Vagina (tissue), 2 donors: ENCODE measurements at regions not wholly inside any gene's neighbourhood (a gene's known extent, or its start where the extent isn't known, plus 50 kb on each side); places are given as distances from the start of the nearest gene placed in this dataset.

Experiments
- DNase-seq, 2 donors: peaks; one replicate each; pipeline ENCODE4 v3.0.0-alpha.2; 2017; ENCODE audit errors: extremely low spot score in 2 of 2
- H3K27ac ChIP-seq: fragments of 200-600 bp; sonication (generic); one replicate; pipeline ENCODE4 v1.5.1; 2019
- H3K27me3 ChIP-seq: fragments of 200-600 bp; sonication (generic); one replicate; pipeline ENCODE4 v1.5.1; 2019
- H3K36me3 ChIP-seq, 2 donors: fragments of 200-600 bp; sonication (generic); one replicate each; pipeline ENCODE4 v1.5.1; 2017 to 2019
- H3K4me1 ChIP-seq: fragments of 200-600 bp; sonication (generic); one replicate; pipeline ENCODE4 v1.5.1; 2019
- H3K4me3 ChIP-seq, 2 donors: fragments of 200-600 bp; sonication (generic); 1 replicate in 1 of 2; 2 replicates in 1 of 2; pipeline ENCODE4 v1.5.1; 2016 to 2019
- H3K9me3 ChIP-seq: fragments of 200-600 bp; sonication (generic); one replicate; pipeline ENCODE4 v1.5.1; 2019
- CTCF ChIP-seq, 3 experiments: fragments of 450-650 bp in 2 of 3; fragments of 200-600 bp in 1 of 3; sonication (generic) in 1 of 3; IDR thresholded peaks; one replicate each; pipeline ENCODE4 v1.5.1; 2017 to 2019; ENCODE audit warnings: antibody characterized with exemption in 3 of 3, mild to moderate bottlenecking in 2 of 3, moderate library complexity in 2 of 3
- POLR2A ChIP-seq, 2 donors: fragments of 450-650 bp; IDR thresholded peaks; one replicate each; pipeline ENCODE4 v1.6.1; 2017; ENCODE audit warnings: antibody characterized with exemption in 2 of 2, mild to moderate bottlenecking in 2 of 2, moderate library complexity in 2 of 2
- POLR2AphosphoS5 ChIP-seq, 2 donors: sonication (generic); formaldehyde crosslinking; IDR thresholded peaks; one replicate each; pipeline ENCODE4 v1.9.0; 2017; ENCODE audit warnings: antibody characterized with exemption in 2 of 2, mild to moderate bottlenecking in 2 of 2, low read depth in 1 of 2; ENCODE audit not compliant: insufficient read depth in 1 of 2
- intact Hi-C: fragments of 100-400 bp; cut with DNase I; formaldehyde crosslinking; loops from one replicate; pipeline ENCODE4 v1.15.1; 2023

- intact Hi-C loops, result no loop called here
- H3K4me3 ChIP-seq, result no peak overlapping the region
- TF ChIP-seq POLR2AphosphoS5 (IDR thresholded peaks at IDR 0.05; ENCODE audit: insufficient read depth in 1 of 2, low read depth in 1 of 2) (no peak), CTCF (IDR thresholded peaks at IDR 0.05) (no peak), POLR2A (IDR thresholded peaks at IDR 0.05) (no peak)
- no peaks in the 10 kb centered on the region for H3K4me1 ChIP-seq
- no peaks in the 10 kb centered on the region for H3K36me3 ChIP-seq
- no peaks in the 10 kb centered on the region for H3K9me3 ChIP-seq
- no peak for DNase-seq
- H3K27me3 ChIP-seq, result no peaks in the 10 kb centered on the region
- no peak overlapping the region for H3K27ac ChIP-seq
Observed at GRCh38 chr15:31788104-31788503, 242.2 kb upstream of the CHRNA7 start.

GRCh38 chr15:31792611-31793199 is 237.6 kb upstream of the CHRNA7 start:
- H3K27ac ChIP-seq, result no peak overlapping the region
- no peaks in the 10 kb centered on the region for H3K27me3 ChIP-seq
- H3K9me3 ChIP-seq, result no peaks in the 10 kb centered on the region
- intact Hi-C loops, result no loop called here
- no peak for TF ChIP-seq CTCF (IDR thresholded peaks at IDR 0.05)
- no peak for TF ChIP-seq POLR2AphosphoS5 (IDR thresholded peaks at IDR 0.05; ENCODE audit: insufficient read depth in 1 of 2, low read depth in 1 of 2)
- no peak for TF ChIP-seq POLR2A (IDR thresholded peaks at IDR 0.05)
- H3K36me3 ChIP-seq, result no peaks in the 10 kb centered on the region
- DNase-seq, result no peak
- no peaks in the 10 kb centered on the region for H3K4me1 ChIP-seq
- H3K4me3 ChIP-seq, result no peak overlapping the region

- no peak for DNase-seq
- intact Hi-C loops, result no loop called here
- H3K36me3 ChIP-seq, result no peaks in the 10 kb centered on the region
- H3K4me1 ChIP-seq, result no peaks in the 10 kb centered on the region
- H3K27me3 ChIP-seq, result no peaks in the 10 kb centered on the region
- no peak for TF ChIP-seq CTCF (IDR thresholded peaks at IDR 0.05)
- TF ChIP-seq POLR2A (IDR thresholded peaks at IDR 0.05), result no peak
- TF ChIP-seq POLR2AphosphoS5 (IDR thresholded peaks at IDR 0.05; ENCODE audit: insufficient read depth in 1 of 2, low read depth in 1 of 2), result no peak
- H3K4me3 ChIP-seq, result no peak overlapping the region
- H3K27ac ChIP-seq, result no peak overlapping the region
- no peaks in the 10 kb centered on the region for H3K9me3 ChIP-seq
Observed at GRCh38 chr15:31799319-31799714, 231.0 kb upstream of the CHRNA7 start.

GRCh38 chr15:31799715-31800321 is 230.5 kb upstream of the CHRNA7 start:
- H3K27me3 ChIP-seq, result no peaks in the 10 kb centered on the region
- H3K4me3 ChIP-seq, result no peak overlapping the region
- intact Hi-C loops, result no loop called here
- TF ChIP-seq POLR2A (IDR thresholded peaks at IDR 0.05), result no peak
- no peak for TF ChIP-seq POLR2AphosphoS5 (IDR thresholded peaks at IDR 0.05; ENCODE audit: insufficient read depth in 1 of 2, low read depth in 1 of 2)
- TF ChIP-seq CTCF (IDR thresholded peaks at IDR 0.05), result no peak
- no peaks in the 10 kb centered on the region for H3K9me3 ChIP-seq
- no peak for DNase-seq
- no peaks in the 10 kb centered on the region for H3K4me1 ChIP-seq
- no peak overlapping the region for H3K27ac ChIP-seq
- no peaks in the 10 kb centered on the region for H3K36me3 ChIP-seq

- intact Hi-C loops, result no loop called here
- DNase-seq, result no peak
- TF ChIP-seq POLR2A (IDR thresholded peaks at IDR 0.05) (no peak), CTCF (IDR thresholded peaks at IDR 0.05) (no peak), POLR2AphosphoS5 (IDR thresholded peaks at IDR 0.05; ENCODE audit: insufficient read depth in 1 of 2, low read depth in 1 of 2) (no peak)
Observed at GRCh38 chr15:31801152-31801551, 229.2 kb upstream of the CHRNA7 start.

More at GRCh38 chr15:31801152-31801551, 229.2 kb upstream of the CHRNA7 start:
- H3K36me3 ChIP-seq, result no peaks in the 10 kb centered on the region
- H3K9me3 ChIP-seq, result no peaks in the 10 kb centered on the region
- H3K27me3 ChIP-seq, result no peaks in the 10 kb centered on the region
- H3K4me3 ChIP-seq, result no peak overlapping the region
- no peak overlapping the region for H3K27ac ChIP-seq
- no peaks in the 10 kb centered on the region for H3K4me1 ChIP-seq
